Lung microvascular endothelial cell (primary cell): ENCODE measurements at regions not wholly inside any gene's neighbourhood (a gene's known extent, or its start where the extent isn't known, plus 50 kb on each side); places are given as distances from the start of the nearest gene placed in this dataset.

Experiments
- DNase-seq, 2 donors: peaks; one replicate each; pipeline versions ENCODE4 v3.0.0 to v3.0.0-alpha.2; 2010; ENCODE audit warnings: low read depth in 2 of 2

DNA sequence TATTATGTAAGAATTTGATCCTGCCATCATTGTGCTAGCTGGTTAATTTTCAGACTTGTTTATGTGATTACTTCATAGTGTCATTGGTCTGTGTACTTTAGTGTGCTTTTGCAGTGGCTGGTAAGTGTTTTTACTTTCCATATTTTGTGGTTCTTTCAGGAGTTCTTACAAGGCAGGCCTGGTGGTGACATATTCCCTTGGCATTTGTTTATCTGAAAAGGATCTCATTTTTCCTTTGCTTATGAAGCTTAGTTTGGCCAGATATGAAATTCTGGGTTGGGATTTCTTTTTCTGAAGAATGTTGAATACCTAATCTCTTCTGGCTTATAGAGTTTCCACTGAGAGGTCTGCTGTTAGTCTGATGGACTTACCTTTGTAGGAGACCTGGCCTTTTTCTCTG, 72.8 kb upstream of the MC4R start:
- DNase-seq = no peak

DNA sequence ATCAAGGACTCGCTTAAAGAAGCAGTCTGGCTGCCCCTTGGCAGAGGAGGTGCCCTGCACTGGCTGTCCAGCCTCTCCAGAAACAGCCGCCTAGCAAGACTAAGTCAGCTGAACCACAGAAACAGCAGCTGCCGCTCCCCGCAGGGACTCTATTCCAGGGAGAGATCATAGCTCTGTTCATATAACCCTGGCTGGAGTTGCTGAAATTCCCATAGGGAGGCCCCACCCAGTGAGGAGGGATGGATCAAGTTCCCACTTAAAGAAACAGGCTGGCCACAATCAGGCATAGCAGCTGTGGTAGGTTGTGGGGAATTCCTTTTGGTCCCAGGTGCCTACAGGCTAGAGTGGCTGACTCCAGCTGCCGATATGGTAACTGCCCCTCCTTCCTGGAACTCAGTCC, 74.2 kb upstream of the MC4R start:
- no peak for DNase-seq

DNA sequence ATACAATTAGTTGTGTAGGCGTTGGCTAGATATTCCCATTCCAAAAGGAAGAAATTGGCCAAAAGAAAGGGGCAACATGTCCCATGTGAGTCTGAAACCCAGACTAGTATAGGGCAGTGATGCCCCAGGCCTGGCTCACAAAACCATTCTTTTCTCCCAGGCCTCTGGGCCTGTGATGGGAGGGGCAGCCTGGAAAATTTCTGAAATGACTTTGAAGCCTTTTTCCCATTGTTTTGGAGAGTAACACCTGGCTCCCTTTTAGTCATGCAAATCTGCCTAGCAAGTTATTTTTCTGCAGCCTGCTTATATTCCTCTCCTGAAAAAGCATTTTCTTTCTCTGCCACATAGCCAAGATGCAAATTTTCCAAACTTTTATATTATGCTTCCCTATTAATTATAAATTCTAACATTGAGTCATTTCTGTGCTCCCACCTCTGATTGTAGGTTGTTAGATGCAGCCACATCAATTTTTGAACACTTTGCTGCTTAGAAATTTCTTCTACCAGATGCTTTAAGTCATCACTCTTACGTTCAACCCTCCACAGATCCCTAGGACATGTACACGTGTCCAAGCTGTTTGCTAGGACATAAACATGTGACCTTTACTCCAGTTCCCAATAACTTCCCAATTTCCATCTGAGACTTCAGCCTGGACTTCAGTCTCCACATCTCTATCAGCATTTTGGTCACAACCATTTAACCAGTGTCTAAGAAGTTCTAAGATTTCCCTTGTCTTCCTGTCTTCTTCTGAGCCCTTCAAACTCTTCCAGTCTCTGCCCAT, 76.1 kb upstream of the MC4R start:
- DNase-seq = no peak

DNA sequence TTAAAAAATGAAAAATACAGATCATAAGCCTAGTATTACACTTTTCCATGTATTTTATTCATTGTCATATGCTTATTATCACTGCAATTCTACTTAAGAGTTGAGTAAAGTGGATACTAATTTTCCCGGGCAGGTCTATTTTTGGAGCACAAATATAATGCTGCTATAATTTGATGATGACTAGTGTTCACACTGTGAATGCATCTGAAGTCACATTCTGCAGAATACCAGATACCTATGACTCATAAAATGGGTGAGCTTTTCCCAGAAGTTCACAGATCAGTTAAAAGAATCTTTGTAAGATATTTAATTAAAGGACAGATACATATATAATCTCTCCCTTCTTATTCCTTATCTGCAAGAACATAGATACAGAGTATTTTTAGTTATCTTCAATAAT, 79.8 kb upstream of the MC4R start:
- no peak for DNase-seq

DNA sequence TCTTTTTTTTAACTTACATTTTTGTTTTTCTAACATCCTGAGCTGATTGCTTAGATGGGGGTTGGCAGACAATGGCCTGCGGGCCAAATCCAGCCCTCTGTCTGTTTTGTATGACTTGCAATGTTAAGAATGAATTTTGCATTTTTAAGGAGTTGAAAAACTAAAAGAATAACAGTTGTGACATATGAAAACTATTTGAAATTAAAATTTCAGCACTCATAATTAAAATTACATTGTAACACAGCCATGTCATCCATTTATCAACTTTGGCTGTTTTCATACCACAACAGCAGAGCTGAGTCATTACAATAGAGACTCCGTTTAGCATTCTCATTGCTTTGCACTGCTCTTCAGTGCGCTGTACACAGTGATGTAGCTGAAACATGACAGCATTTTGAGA, 94.1 kb upstream of the MC4R start:
- no peak for DNase-seq

DNA sequence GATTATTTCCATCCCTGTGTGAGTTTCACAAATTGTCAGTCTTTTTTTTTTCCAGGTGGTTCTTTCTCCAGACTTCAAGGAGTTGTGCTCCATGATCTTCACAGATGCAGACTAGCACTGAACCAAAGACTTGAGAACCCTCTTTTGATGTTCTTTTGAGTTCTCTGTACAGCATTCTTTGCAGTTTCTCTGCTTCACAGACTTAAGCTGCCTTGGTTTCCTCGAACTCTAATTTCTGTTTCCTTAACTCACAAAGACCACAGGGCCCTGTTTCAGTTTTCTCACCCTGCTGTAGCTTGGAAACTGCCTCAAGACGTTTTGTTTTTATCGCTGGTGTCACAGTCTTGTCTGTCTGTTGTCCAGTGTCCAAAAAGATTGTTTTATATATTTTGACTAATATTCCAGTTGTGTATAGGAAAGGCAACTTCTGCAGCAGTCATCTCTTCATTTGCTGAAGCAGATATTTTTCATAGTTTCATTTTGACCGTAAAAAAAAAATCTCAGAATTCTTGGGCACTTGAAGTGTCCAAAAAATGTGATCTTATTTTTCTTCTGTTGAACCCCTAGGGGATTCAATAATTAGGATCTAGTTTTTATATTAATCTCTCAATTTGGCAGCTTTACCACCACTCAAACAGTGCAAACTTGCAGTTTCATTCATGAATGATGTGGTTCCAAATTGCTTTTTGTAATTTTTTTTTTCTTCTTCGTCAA, 97.0 kb upstream of the MC4R start:
- no peak for DNase-seq

DNA sequence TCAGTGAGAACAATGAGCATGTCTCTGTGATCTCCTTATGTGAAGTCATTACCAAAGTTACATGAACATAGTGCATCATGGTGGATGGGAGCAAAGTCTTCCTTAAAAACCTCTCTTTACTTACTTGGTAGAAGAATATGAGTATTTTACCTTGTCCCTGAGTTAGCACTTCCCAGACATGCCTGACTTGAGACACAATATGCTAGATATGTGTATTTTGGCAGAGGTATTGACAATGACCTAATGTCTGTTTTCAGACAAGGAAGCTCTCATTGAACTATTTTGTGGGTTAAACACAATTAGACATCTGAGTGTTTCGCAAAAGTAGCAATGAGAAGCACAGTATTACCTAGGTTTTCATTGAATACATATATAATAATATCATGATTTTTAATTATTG, 99.1 kb upstream of the MC4R start:
- DNase-seq = no peak

DNA sequence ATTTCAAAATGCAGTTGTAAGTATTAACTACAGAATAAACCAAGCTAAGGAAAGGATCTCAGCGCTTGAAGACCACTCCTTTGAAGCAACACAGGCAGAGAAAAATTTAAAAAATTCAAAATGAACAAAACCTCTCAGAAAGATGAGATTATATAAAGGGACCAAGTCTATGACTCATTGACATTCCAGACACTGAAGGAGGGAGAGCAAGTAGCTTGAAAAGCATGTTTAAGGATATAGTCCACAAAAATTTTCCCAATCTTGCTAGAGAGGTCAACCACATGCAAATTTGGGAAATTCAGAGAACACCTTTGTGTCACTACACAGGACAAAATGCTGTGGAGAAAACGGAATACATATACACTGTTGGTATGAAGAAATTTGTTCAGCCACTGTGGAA, 112.6 kb upstream of the MC4R start:
- no peak for DNase-seq

DNA sequence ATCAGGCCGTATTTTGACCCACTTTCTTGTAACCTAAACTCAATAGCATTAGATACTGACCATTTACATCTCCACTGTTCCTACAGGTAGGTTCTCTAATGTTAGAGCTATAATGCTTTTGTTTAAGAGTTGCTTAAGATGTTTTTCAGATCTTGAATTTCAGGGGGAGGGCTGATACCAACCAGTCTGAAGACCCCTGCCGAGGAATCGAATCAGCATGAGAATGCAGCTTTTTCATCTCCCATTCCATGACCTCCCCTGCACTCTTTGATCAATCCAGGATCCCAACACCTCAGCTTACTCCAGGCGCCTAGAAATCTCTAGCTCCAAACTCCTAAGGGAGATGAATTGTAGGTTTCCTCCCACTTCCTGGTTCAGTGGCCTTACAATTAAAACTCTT, 120.5 kb upstream of the MC4R start:
- no peak for DNase-seq

DNA sequence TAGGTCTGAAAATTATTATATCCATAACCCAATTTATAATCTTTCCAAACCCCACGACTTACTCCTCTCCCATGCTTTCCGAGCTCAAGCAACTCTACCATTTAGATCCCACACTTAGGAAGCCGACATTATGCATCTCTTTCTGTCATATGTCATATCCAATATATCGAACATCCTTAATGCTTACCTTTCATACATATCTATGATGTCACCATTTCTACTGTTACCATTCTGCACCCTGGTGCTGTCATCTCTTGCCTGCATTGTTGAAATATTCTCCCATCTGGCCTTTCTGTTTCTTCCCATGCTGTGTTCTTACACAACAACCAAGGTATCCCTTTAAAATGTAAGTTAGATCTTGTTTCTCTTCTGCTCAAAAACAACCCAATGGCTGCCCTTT, 127.1 kb upstream of the MC4R start:
- DNase-seq = no peak

DNA sequence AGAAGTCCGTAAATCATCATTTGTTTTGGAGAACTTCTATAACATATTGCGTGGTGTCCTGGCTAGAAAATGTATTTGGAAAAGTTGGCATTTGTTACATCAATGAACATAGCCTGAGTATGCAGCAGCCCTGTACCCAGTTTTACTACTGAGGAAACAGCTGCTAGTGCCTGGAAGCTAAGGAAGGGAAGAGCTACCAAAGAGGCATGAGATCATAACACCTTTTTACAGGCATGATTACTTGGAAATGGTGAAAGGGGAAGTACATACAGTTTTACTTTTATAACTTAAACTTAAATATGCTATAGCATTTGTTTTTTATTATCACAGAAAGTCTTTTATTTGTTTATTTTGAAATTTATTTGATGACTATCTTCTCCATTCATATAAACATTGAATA, 128.4 kb upstream of the MC4R start:
- DNase-seq = no peak

DNA sequence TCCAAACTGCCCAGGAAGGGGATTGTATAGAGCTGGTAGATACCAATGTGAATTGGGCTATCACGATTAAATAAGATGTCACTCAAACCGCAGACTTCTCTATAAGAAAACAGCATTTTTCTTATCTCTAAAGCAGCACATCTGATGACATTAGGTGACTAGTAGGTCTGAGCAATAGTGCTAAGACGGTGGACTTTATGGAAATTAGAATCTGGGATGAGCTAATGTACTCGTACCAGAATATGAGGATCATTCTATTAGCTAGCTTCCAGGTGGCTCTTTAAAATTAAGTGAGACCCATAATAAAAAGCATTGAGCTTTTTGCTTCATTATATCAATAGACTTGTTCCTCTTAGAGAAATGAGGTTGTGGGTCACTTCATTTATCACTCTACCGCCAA, 130.0 kb upstream of the MC4R start:
- no peak for DNase-seq

DNA sequence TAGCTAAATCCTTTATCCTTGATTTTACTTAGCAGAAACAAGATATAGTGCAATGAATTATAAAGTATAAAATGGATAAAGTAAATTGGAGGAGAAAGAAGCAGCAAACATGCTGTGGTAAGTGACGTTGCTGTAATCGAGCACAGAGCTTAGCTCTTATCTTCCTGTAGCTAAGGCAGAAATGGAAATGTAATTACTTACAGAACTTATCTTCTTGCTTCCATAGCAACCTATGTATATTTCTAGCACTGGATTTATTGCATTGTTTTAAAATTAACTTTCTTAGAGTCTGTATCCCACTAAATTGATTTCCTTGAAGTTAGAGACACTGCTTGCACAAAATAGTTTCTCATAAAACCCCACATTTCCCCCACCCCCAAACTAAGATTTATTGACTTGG, 130.6 kb upstream of the MC4R start:
- no peak for DNase-seq

DNA sequence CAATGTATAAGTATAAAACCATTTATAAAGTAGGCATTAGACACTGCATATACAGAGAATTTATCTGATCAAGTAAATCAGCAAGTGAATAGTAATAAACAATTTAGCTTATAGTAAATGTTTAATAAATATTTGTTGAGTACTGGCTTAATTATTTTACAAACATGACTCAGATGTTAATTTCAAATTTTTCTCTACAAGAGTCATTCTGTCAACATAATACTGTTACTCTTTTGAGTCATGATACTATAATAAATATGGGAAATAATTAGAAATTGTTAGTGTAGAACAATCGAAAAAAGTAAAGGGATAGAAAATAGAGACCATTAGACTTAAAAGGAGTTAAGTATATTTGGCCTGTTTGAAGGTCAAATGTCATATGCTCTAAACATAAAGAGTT, 133.6 kb upstream of the MC4R start:
- DNase-seq = no peak

DNA sequence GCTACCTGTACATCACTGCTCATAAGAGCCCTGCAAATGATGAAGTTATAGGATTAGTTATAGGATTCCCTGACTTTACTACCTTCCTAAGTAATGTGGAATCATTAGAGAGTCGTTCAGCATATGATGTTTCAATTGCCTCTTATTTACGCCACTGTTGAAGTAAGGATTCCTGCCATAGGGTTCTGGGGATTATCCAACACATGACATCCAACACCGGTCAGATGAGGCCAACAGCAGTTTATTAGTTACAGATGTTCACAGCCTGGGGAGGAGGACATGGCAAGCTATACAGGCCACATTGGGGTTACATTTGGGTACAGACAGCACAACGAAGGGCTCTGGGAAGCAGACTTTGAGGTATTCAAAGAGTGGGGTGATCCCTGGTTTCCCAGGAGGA, 134.1 kb upstream of the MC4R start:
- no peak for DNase-seq

DNA sequence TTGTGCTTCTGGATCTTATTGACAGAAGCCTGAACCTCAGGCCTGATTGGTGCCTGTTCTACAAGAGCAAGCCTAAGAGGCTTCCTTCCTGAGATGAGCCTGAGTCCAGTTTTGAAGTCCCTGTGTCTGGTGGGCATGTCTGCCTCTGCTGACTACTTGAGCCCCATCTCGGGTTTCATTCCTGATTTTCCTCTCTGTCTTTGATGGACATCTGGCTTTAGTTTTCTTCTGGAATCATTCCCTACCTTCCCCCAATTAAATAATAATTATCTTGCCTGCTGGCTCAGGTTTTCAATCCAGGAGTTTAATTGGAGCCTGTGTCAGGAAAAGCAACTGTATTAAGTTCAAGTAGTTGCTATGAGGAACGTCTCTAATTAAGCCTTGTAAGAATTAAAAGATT, 135.5 kb upstream of the MC4R start:
- no peak for DNase-seq

DNA sequence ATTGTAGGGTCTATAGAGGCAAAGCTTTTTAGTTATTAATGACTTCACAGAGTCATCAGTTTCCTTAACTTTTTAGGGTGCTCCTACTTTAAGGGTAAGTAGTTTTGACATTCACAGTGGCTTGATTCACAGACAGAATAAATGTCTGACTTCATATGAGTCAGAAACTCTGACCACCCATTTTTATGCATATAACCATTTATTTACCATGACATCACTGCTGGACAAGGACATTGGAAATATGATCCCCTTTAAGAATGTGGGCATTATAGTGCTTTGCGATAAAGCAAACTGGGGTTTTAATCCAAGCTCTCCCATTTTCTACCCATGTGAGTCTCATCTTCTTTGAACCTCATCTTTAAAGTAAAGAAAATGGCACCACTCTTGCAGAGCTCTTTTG, 162.0 kb upstream of the MC4R start:
- DNase-seq = no peak

DNA sequence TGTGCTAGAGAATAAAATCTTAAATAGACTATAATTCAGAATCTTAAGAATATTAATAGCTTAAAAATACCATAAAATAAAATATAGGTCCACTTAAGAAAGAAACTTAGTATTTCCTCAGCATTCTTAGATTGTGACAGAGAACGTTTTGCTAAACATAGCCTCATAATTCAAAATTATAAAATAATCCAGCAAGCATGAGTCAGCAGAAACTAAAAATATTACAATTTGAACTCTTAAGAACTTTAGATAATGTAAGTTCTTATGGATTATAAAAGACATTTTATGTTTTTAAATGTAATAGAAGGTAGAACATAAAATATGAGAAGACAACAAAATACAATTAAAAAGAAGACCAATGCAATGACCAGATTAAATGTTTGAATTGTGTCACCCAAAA, 164.5 kb upstream of the MC4R start:
- DNase-seq = no peak

DNA sequence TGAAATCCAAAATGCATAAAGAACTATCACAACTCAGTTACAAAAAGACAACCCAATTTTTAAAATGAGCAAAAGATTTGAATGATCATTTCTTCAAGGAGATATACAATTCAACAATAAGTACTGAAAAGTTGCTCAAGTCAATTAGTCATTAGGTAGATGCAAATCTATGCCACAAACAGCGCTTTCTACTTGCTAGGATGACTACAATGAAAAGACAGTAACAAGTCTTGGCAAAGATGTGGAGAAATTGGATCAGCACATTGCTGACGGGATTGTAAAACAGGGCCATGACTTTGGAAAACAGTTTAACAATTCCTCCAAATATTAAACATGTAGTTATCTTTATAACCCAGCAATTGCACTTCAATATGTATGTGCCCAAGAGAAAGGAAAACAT, 166.3 kb upstream of the MC4R start:
- no peak for DNase-seq

DNA sequence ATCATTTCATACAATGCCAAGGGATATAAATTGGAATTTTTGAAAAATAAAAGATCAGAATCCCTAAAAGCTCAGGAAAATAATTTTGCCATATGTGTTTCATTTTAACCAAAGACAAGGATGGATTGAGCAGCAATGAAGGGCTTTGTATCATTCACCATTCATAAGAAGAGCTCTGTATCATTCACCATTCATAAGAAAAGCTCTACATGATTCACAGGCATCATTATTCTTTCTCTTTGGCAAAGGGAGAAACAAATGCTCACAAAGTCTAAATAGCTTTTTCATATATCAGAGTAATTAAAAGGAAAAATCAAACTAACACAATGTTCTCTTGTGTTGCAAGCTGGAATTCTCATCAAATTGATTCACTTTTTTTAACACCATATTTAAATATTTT, 169.1 kb upstream of the MC4R start:
- DNase-seq = no peak

DNA sequence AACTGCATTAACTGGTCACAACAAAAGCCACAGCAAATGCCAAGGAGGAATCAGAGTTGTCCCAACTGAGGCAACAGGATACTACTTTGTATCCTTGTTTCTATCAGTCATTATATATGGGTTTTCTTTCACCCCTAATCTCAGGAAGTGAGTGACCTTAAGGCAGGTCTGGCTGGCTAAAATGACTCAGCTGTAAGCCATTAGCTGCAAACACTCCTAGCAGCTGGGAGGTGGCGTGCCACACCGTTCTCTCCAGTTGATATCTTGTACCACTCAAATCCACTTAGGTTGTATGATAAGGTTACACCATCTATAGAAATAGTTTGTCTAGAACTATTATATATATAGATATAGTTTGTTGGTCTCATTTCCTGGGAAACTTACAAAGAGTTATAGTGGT, 171.1 kb upstream of the MC4R start:
- no peak for DNase-seq

DNA sequence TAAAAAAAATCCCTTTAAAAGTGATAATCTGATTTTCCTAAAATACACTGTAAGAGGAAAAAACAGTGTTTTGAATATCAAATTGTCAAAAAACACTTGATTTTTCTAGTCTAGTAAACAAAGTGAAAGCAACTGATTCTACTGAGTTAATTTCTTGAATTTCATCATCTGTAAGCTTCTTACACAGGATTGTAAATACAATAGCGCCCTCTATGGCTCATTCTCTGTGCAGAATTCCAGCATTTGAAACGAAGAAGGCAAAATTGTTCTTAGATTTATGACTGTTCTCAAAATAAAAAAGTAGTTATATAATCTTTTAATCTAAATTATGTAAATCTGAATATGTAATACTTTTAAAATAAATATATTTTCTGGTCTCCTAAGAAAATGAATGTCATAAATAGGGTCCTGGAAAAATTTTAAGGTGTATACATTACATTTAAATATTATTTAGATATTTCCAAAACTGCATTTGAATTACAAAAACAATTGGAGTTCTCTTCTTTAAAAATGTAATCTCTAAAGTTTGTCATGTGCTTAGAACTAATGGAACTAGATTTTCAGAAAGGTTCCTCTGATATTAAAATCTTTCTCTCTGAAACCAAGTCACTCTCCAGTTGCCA, 176.9 kb upstream of the MC4R start:
- DNase-seq = peak; percentile 75 to 76

DNA sequence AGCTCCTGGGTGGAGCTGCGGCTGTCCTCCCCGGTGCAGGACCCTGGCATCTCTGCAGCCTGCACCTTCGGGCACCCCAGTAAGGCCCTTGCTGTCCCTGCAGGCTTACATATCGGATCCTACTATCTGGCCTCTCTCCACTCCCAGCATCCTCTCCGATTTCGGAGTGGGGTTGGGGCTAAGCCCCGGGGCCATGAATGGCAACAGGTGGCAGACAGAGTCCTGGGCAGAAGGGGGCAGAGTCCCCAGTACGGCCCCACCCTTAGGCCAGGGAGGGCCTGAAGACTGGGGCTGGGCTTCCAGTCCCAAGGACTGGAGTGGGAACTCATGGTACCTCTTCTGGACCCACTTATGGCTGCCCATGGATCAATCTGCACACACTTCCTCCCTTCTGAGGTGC, 180.4 kb upstream of the MC4R start:
- no peak for DNase-seq
